UCSD-AML1 (cell line): ENCODE measurements at regions not wholly inside any gene's neighbourhood (a gene's known extent, or its start where the extent isn't known, plus 50 kb on each side); places are given as distances from the start of the nearest gene placed in this dataset.
"Not testable (repeated sequence)": the region's sequence is repeated elsewhere in the genome, so short reads cannot be mapped to it uniquely, and the experiment has no call there.

Experiments used
- DNase-seq: peaks from one replicate; lab custom pipeline; 2025; ENCODE audit not compliant: unreplicated experiment; lab: John Stamatoyannopoulos, UW

GRCh38 chr21:35164971-35165483 is 115.9 kb upstream of the RUNX1 start:
- DNase-seq = no peak

GRCh38 chr21:35164380-35164779 is 115.3 kb upstream of the RUNX1 start:
- no peak for DNase-seq

- DNase-seq = no peak
Observed at GRCh38 chr21:35163411-35163810, 114.3 kb upstream of the RUNX1 start.

- no peak for DNase-seq
Observed at GRCh38 chr21:35162831-35163230, 113.7 kb upstream of the RUNX1 start.

- no peak for DNase-seq
Observed at GRCh38 chr21:35159881-35160280, 110.8 kb upstream of the RUNX1 start.

GRCh38 chr21:35157374-35157773 is 108.3 kb upstream of the RUNX1 start:
- not testable (repeated sequence) for DNase-seq

GRCh38 chr21:35156293-35157278 is 107.5 kb upstream of the RUNX1 start:
- no peak for DNase-seq

GRCh38 chr21:35154788-35155187 is 105.7 kb upstream of the RUNX1 start:
- DNase-seq = no peak

- no peak for DNase-seq
Observed at GRCh38 chr21:35153671-35154070, 104.6 kb upstream of the RUNX1 start.

GRCh38 chr21:35150562-35151226 is 101.6 kb upstream of the RUNX1 start:
- no peak for DNase-seq

GRCh38 chr21:35149698-35150097 is 100.6 kb upstream of the RUNX1 start:
- no peak for DNase-seq

GRCh38 chr21:35147439-35147838 is 98.3 kb upstream of the RUNX1 start:
- no peak for DNase-seq

GRCh38 chr21:35145626-35146233 is 96.6 kb upstream of the RUNX1 start:
- DNase-seq = no peak

GRCh38 chr21:35144978-35145377 is 95.9 kb upstream of the RUNX1 start:
- DNase-seq = no peak

- DNase-seq = no peak
Observed at GRCh38 chr21:35142036-35142815, 93.1 kb upstream of the RUNX1 start.

GRCh38 chr21:35139382-35139715 is 90.2 kb upstream of the RUNX1 start:
- DNase-seq = no peak

- no peak for DNase-seq
Observed at GRCh38 chr21:35138665-35139381, 89.7 kb upstream of the RUNX1 start.

- no peak for DNase-seq
Observed at GRCh38 chr21:35136586-35137219, 87.6 kb upstream of the RUNX1 start.

GRCh38 chr21:35136106-35136505 is 87.0 kb upstream of the RUNX1 start:
- DNase-seq = no peak

- DNase-seq = no peak
Observed at GRCh38 chr21:35135481-35135880, 86.4 kb upstream of the RUNX1 start.
